ENCODE measurements at regions not wholly inside any gene's neighbourhood (a gene's known extent, or its start where the extent isn't known, plus 50 kb on each side); places are given as distances from the start of the nearest gene placed in this dataset.

GRCh38 chr18:24850532-24850931 lies 390.1 kb downstream of the HRH4 start:
- TF ChIP-seq CTCF (IDR thresholded peaks at IDR 0.05): no peak
- no peak for TF ChIP-seq EZH2 (IDR thresholded peaks at IDR 0.05; ENCODE audit: borderline replicate concordance, insufficient read depth, low read depth, low read length, poor library complexity, severe bottlenecking)

All from B cell (primary cell).